ENCODE measurements at regions not wholly inside any gene's neighbourhood (a gene's known extent, or its start where the extent isn't known, plus 50 kb on each side); places are given as distances from the start of the nearest gene placed in this dataset.

- TF ChIP-seq CTCF (conservative IDR thresholded peaks at IDR 0.05; ENCODE audit: low read length): no peak
- TF ChIP-seq EZH2phosphoT487 (IDR thresholded peaks at IDR 0.05; ENCODE audit: borderline replicate concordance, low read depth, low read length): no peak
These were observed 56.8 kb upstream of the DGKB start for GRCh38 chr7:14959339-14959738.

Data from OCI-LY7 (cell line).